ENCODE measurements at regions not wholly inside any gene's neighbourhood (a gene's known extent, or its start where the extent isn't known, plus 50 kb on each side); places are given as distances from the start of the nearest gene placed in this dataset.

DNA sequence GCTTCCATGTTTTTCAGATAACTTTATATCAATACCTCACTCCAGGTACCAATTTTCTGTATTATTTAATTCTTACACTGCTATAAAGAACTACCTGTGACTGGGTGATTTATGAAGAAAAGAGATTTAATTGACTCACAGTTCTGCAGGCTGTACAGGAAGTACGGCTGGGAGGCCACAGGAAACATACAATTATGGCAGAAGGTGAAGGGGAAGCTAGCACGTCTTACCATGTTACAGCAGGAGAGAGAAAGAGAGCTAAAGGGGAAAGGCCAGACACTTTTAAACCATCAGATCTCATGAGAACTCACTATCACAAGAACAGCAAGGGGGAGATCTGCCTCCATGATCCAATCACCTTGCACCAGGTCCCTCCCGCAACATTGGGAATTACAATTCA, 119.1 kb upstream of the BMP5 start:
- TF ChIP-seq, protein P1, sequence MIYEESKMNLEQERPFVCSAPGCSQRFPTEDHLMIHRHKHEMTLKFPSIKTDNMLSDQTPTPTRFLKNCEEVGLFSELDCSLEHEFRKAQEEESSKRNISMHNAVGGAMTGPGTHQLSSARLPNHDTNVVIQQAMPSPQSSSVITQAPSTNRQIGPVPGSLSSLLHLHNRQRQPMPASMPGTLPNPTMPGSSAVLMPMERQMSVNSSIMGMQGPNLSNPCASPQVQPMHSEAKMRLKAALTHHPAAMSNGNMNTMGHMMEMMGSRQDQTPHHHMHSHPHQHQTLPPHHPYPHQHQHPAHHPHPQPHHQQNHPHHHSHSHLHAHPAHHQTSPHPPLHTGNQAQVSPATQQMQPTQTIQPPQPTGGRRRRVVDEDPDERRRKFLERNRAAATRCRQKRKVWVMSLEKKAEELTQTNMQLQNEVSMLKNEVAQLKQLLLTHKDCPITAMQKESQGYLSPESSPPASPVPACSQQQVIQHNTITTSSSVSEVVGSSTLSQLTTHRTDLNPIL (CRISPR knock-in tag; IDR thresholded peaks at IDR 0.05; ENCODE audit: low read depth): no peak
- TF ChIP-seq ZNF8 (CRISPR knock-in tag; IDR thresholded peaks at IDR 0.05) (no peak), RARB (CRISPR knock-in tag; IDR thresholded peaks at IDR 0.05) (no peak)

Measured in SK-N-SH treated with all-trans-retinoic acid at 6 μM for 48 hours (cell line).